HEK293 (cell line): ENCODE measurements at regions not wholly inside any gene's neighbourhood (a gene's known extent, or its start where the extent isn't known, plus 50 kb on each side); places are given as distances from the start of the nearest gene placed in this dataset.

Experiments used
- CTCF ChIA-PET: fragments of 350-600 bp; formaldehyde crosslinking; extraction: SDS; loops from one replicate; lab custom pipeline; 2021; ENCODE audit warnings: antibody characterized with exemption; lab: Yijun Ruan, JAX
- POLR2A ChIA-PET: fragments of 300-600 bp; formaldehyde crosslinking; extraction: SDS; loops from one replicate; lab custom pipeline; 2020; ENCODE audit warnings: antibody characterized with exemption, inconsistent platforms; lab: Yijun Ruan, JAX
- H3K27ac ChIP-seq: fragments of 200-500 bp; sonication (Bioruptor generic); 2 replicates; pipeline ENCODE4 v1.5.1; 2014; ENCODE audit warnings: low read depth, low read length, control low read depth, inconsistent platforms; ENCODE audit errors: extremely low read depth
- H3K36me3 ChIP-seq, 2 experiments: fragments of 200-500 bp in 1 of 2; sonication (Bioruptor generic) in 1 of 2; 1 replicate in 1 of 2; 2 replicates in 1 of 2; pipeline ENCODE4 v1.5.1; 2014 to 2017; ENCODE audit warnings: inconsistent platforms in 2 of 2, low read length in 2 of 2; ENCODE audit not compliant: control insufficient read depth in 2 of 2, insufficient read depth in 1 of 2
- H3K4me1 ChIP-seq: fragments of 200-500 bp; sonication (Bioruptor generic); 2 replicates; pipeline ENCODE4 v1.5.1; 2014; ENCODE audit warnings: mild to moderate bottlenecking, low read length, inconsistent platforms; ENCODE audit not compliant: control insufficient read depth, insufficient read depth
- H3K4me3 ChIP-seq: 2 replicates; pipeline ENCODE4 v1.5.1; 2011; ENCODE audit warnings: low read depth, mild to moderate bottlenecking, control low read depth, low read length, moderate library complexity
- H3K9me3 ChIP-seq: fragments of 200-500 bp; sonication (Bioruptor generic); 2 replicates; pipeline ENCODE4 v1.5.1; 2014; ENCODE audit warnings: low read depth, low read length, inconsistent platforms; ENCODE audit not compliant: control insufficient read depth, insufficient read depth
- ELK4 ChIP-seq: IDR thresholded peaks from 2 replicates; pipeline ENCODE4 v1.6.1; 2011; ENCODE audit warnings: mild to moderate bottlenecking, low read depth, low read length, borderline replicate concordance
- GLI4 ChIP-seq: fragments of 450-650 bp; formaldehyde crosslinking; IDR thresholded peaks from 2 replicates; pipeline ENCODE4 v1.5.1; 2016; ENCODE audit warnings: missing biosample characterization, missing genetic modification characterization
- KLF8 ChIP-seq: fragments of 450-650 bp; formaldehyde crosslinking; IDR thresholded peaks from 2 replicates; pipeline ENCODE4 v1.5.1; 2016; ENCODE audit warnings: missing biosample characterization, missing genetic modification characterization
- RBAK ChIP-seq: fragments of 450-650 bp; formaldehyde crosslinking; IDR thresholded peaks from 2 replicates; pipeline ENCODE4 v1.5.1; 2016; ENCODE audit warnings: missing biosample characterization, missing genetic modification characterization
- SCRT1 ChIP-seq: fragments of 450-650 bp; formaldehyde crosslinking; IDR thresholded peaks from 2 replicates; pipeline ENCODE4 v1.5.1; 2016; ENCODE audit warnings: missing biosample characterization, missing genetic modification characterization, borderline replicate concordance
- SCRT2 ChIP-seq: fragments of 450-650 bp; formaldehyde crosslinking; IDR thresholded peaks from 2 replicates; pipeline ENCODE4 v1.5.1; 2016; ENCODE audit warnings: missing biosample characterization, missing genetic modification characterization
- ZBTB17 ChIP-seq: fragments of 450-650 bp; formaldehyde crosslinking; IDR thresholded peaks from 2 replicates; pipeline ENCODE4 v1.5.1; 2016; ENCODE audit warnings: missing biosample characterization, missing genetic modification characterization
- ZNF239 ChIP-seq: fragments of 450-650 bp; formaldehyde crosslinking; IDR thresholded peaks from 2 replicates; pipeline ENCODE4 v1.5.1; 2016; ENCODE audit warnings: missing biosample characterization, missing genetic modification characterization
- ZNF341 ChIP-seq: fragments of 450-650 bp; formaldehyde crosslinking; IDR thresholded peaks from 2 replicates; pipeline ENCODE4; 2016; ENCODE audit warnings: low read depth, missing biosample characterization, missing genetic modification characterization
- ZNF362 ChIP-seq: fragments of 450-650 bp; formaldehyde crosslinking; IDR thresholded peaks from 2 replicates; pipeline ENCODE4 v1.5.1; 2016; ENCODE audit warnings: missing biosample characterization, missing genetic modification characterization
- ZNF37A ChIP-seq: fragments of 450-650 bp; IDR thresholded peaks from 2 replicates; pipeline ENCODE4 v1.5.1; 2018; ENCODE audit warnings: missing biosample characterization, missing genetic modification characterization
- ZNF521 ChIP-seq: fragments of 450-650 bp; formaldehyde crosslinking; IDR thresholded peaks from 2 replicates; pipeline ENCODE4 v1.5.1; 2017; ENCODE audit warnings: missing biosample characterization, mild to moderate bottlenecking, missing genetic modification characterization
- ZNF692 ChIP-seq: fragments of 450-650 bp; formaldehyde crosslinking; IDR thresholded peaks from 2 replicates; pipeline ENCODE4 v1.5.1; 2016; ENCODE audit warnings: missing biosample characterization, missing genetic modification characterization
- ZNF704 ChIP-seq: fragments of 450-650 bp; formaldehyde crosslinking; IDR thresholded peaks from 2 replicates; pipeline ENCODE4 v1.5.1; 2016; ENCODE audit warnings: missing biosample characterization, missing genetic modification characterization
- TF ChIP-seq, protein P1 (sequence below): fragments of 450-650 bp; formaldehyde crosslinking; IDR thresholded peaks from 2 replicates; pipeline ENCODE4 v1.5.1; 2016; ENCODE audit warnings: missing biosample characterization, missing genetic modification characterization
- TF ChIP-seq, protein P2 (sequence below): fragments of 450-650 bp; formaldehyde crosslinking; IDR thresholded peaks from 2 replicates; pipeline ENCODE4 v1.5.1; 2017; ENCODE audit warnings: missing biosample characterization, missing genetic modification characterization

- TF ChIP-seq ZNF37A (tag by site-specific recombination) = no peak
- TF ChIP-seq ZNF521 = no peak
- TF ChIP-seq ZNF704 (tag by site-specific recombination) = no peak
- no peak for TF ChIP-seq KLF8 (tag by site-specific recombination)
- TF ChIP-seq GLI4 (tag by site-specific recombination) = no peak
- TF ChIP-seq ZNF239 (tag by site-specific recombination) = no peak
- TF ChIP-seq, protein P1, sequence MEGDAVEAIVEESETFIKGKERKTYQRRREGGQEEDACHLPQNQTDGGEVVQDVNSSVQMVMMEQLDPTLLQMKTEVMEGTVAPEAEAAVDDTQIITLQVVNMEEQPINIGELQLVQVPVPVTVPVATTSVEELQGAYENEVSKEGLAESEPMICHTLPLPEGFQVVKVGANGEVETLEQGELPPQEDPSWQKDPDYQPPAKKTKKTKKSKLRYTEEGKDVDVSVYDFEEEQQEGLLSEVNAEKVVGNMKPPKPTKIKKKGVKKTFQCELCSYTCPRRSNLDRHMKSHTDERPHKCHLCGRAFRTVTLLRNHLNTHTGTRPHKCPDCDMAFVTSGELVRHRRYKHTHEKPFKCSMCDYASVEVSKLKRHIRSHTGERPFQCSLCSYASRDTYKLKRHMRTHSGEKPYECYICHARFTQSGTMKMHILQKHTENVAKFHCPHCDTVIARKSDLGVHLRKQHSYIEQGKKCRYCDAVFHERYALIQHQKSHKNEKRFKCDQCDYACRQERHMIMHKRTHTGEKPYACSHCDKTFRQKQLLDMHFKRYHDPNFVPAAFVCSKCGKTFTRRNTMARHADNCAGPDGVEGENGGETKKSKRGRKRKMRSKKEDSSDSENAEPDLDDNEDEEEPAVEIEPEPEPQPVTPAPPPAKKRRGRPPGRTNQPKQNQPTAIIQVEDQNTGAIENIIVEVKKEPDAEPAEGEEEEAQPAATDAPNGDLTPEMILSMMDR (tag by site-specific recombination) = no peak
- no peak for TF ChIP-seq ZNF692 (tag by site-specific recombination)
- peak; percentile 77 for TF ChIP-seq ZBTB17
- TF ChIP-seq, protein P2, sequence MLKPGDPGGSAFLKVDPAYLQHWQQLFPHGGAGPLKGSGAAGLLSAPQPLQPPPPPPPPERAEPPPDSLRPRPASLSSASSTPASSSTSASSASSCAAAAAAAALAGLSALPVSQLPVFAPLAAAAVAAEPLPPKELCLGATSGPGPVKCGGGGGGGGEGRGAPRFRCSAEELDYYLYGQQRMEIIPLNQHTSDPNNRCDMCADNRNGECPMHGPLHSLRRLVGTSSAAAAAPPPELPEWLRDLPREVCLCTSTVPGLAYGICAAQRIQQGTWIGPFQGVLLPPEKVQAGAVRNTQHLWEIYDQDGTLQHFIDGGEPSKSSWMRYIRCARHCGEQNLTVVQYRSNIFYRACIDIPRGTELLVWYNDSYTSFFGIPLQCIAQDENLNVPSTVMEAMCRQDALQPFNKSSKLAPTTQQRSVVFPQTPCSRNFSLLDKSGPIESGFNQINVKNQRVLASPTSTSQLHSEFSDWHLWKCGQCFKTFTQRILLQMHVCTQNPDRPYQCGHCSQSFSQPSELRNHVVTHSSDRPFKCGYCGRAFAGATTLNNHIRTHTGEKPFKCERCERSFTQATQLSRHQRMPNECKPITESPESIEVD (tag by site-specific recombination) = peak; percentile 72; the same call in 1 of the 2 replicates
- TF ChIP-seq, all 188 proteins: peak for 9
Observed at GRCh38 chr1:229192853-229193252, 78.1 kb upstream of the RAB4A start (continued).

DNA sequence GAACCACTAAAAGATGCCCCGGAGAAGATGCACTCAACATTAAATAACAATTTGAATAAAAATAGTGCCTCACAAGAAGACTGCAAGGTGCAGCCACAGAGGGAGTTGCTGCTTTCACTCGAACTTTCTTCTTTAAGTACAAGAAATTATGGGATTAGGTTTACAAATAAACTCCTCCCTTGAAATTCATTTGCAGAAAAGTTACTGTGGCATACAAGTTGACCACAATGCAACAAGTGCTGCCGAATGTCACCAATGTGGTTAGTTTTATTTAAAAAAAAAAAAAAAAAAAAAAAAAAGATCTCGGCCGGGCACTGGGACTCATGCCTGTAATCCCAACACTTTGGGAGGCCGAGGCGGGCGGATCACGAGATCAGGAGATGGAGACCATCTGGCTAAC, 76.8 kb upstream of the RAB4A start:
- Histone ChIP-seq H3K4me1 (peaks cover 4% of the 10 kb centered on the region; the same call in 1 of the 2 replicates), H3K9me3 (no peaks in the 10 kb centered on the region), H3K36me3 (no peaks in the 10 kb centered on the region), H3K27ac (no peak overlapping the region), H3K4me3 (no peak overlapping the region)
- CTCF ChIA-PET = interaction anchor here (0.6 kb wide), 1 partner anchor 138 kb away, joined by 3 read pairs; no protein-coding TSS in a partner anchor
- POLR2A ChIA-PET = no interaction called here
- no peak for TF ChIP-seq ZNF341 (tag by site-specific recombination)
- no peak for TF ChIP-seq ELK4
- TF ChIP-seq ZNF362 (tag by site-specific recombination) = 0 out of 2 replicates have a peak, but pooled peaks have one; percentile 61
- TF ChIP-seq SCRT2 = peak; percentile 55
- no peak for TF ChIP-seq RBAK (tag by site-specific recombination)
- peak; percentile 18; the same call in 1 of the 2 replicates for TF ChIP-seq SCRT1 (tag by site-specific recombination)
- TF ChIP-seq, all 188 proteins: peak for 3
